Right hindlimb (tissue), 1 donor: ENCODE measurements at regions not wholly inside any gene's neighbourhood (a gene's known extent, or its start where the extent isn't known, plus 50 kb on each side); places are given as distances from the start of the nearest gene placed in this dataset.
"Not testable (repeated sequence)": the region's sequence is repeated elsewhere in the genome, so short reads cannot be mapped to it uniquely, and the experiment has no call there.

Experiments used
- DNase-seq: peaks from one replicate; pipeline ENCODE4 v3.0.0-alpha.2; 2018

DNA sequence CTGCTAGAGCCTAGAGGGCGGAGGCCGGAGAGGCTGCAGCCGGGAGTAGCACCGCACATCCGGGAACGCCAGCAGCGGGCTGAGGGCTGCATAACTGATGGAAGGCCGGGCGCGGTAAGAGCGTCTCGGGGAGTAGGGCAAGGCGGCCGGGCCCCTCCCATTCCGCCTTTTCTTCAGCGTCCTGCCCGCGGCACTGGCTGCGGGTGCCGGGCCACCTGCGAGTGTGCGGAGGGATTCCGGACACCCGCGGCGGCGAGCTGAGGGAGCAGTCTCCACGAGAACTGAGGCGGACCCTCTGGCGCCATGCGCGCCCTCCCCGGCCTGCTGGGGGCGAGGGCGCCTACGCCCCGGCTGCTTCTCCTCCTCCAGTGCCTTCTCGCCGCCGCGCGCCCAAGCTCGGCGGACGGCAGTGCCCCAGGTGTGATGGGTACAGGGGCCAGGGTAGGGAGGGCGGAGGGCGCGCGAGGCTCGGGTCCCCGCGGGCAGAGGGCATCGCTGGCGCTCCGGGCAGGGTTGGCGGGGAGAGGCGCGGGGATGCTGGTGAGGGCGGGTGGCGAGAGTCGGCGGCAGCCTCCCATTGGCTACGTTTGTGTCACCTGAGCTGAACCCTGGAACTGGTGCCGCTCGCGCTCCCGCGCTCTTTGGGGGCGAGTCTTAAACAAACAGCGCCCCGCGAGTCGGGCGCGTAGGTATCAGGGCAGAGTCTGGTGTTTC, 334.4 kb downstream of the SRGAP2C start:
- DNase-seq, result peak; percentile 58

DNA sequence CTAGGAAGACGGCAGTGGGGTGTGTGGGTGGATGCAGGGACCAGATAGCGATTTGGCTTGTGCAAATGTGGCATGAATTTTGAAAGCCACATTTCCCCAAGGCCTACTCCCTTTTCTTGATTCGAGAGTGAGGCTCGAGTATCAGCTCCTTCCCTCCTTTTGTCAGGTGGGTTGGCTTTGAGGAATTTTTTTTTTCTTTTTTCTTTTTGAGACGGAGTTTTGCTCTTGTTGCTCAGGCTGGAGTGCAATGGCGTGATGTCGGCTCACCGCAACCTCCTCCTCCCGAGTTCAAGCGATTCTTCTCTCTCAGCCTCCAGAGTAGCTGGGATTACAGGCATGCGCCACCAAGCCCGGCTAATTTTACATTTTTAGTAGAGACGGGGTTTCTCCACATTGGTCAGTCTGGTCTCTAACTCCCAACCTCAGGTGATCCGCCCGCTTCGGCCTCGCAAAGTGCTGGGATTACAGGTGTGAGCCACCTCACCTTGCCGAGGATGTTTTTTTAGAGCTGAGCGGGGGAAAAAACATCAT, 335.0 kb downstream of the SRGAP2C start:
- not testable (repeated sequence) for DNase-seq

DNA sequence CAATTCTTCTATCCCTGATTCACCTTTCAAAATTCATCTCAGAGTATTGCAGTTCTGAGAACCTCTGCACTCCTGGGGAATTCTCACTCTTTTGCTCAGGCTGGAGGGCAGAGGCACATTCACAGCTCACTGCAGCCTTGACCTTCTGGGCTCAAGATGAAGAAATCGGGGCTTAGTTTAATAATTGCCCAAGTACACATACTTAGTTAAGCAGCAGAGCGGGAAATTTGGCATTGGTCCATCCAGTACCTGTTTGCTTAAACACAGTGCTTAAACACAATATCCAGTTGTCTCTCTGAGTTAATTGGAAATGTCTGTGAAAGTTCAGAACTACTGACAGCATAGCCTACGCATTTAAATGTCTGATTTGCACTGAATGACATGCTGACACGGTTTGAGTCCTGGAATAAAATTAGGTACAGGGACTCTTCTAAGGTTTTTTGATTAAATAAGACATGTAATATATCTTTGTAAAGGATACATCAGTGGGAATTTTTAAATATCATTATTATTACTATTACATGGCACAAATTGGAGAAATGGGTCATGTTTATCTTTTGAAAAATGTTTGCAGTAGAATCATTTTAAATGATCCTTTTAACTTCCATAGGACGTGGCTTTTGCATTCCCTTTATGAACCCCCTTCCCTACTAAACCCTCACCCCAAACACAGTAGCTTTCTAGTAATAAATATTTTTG, 337.4 kb downstream of the SRGAP2C start:
- no peak for DNase-seq

DNA sequence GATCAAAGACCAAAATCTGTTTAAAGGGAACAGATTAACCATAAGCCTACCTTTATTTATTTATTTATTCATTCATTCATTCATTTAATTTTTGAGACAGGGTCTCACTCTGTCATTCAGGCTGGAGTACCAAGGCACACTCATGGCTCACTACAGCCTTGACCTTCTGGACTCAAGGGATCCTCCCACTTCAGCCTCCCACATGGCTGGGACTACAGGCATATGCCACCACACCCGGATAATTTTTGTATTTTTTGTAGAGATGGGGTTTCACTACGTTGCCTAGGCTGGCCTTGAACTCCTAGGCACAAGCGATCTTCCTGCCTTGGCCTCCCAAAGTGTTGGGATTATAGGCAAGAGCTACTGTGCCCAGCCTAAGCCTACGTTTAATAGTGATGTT, 338.3 kb downstream of the SRGAP2C start:
- DNase-seq, result not testable (repeated sequence)

DNA sequence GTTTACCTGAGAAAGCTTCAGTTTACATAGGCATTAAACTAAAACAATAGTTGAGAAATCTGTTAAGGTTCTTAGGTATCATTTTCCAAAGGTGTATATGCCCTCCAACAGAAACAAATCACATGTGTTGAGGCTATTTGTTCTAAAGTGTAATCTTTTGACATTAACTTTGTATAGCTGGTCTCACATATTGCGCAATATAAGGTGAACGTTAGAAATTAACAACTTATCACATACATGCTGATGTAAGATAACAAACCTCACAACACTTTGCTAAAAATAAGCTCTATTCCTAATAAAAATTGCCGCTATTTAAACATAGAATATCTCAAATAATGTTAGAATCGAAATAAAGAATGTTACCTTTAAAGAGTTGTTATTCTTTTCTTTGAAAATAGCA, 340.6 kb downstream of the SRGAP2C start:
- no peak for DNase-seq

DNA sequence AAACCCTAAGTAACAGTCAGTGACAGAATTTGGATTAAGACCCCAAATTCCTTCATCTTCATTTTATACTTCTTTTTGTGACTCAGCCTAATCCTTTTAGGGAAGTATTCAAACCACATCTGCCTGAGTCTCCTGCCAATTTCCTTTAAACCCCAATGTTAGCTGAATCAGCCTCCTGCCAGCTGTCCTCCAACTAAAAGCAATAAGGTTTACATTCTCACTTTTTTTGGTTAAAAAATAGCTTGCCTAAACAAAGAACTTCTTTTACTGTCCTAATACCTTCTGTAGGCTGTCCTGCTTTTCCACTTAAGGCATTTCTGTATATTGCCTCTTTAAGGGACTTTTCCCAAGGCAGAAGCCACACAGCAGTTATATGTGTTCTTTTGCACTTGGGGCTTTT, 344.2 kb downstream of the SRGAP2C start:
- DNase-seq, result not testable (repeated sequence)

DNA sequence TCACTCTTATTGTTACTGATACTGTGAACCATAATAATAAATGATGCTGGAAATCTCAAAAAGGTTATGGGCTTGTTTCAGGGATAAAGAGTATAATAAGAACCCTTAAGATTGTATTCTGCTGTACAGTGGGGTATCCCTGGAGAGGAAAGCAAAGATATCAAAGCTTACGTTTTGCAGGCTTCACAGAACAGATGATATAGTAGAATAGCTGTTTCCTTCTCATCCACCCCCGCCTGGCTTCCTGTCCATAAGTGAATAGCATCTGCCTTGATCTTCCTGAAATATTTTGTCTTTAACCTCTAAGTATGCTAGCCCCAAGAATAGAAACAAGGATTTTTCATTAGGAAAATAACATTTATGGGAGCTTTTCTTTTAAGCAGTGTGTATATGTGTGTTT, 345.3 kb downstream of the SRGAP2C start:
- DNase-seq, result not testable (repeated sequence)

DNA sequence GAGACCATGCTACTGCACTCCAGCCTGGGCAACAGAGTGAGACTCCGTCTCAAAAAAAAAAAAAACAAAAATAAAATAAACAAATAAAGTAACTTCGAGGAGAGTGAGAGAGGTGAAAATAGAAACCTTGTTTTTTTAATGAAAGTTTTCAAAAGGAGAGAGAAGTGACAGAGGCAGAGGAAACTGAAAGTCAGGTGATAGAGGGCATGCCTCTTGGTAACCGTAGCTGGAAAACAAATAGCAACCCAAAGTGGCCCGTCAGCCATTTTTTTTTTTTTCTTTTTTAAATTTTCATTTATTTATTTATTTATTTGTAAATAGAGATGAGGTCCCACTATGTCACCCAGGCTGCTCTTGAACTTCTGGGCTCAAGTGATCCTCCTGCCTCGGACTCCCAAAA, 347.0 kb downstream of the SRGAP2C start:
- DNase-seq, result not testable (repeated sequence)

DNA sequence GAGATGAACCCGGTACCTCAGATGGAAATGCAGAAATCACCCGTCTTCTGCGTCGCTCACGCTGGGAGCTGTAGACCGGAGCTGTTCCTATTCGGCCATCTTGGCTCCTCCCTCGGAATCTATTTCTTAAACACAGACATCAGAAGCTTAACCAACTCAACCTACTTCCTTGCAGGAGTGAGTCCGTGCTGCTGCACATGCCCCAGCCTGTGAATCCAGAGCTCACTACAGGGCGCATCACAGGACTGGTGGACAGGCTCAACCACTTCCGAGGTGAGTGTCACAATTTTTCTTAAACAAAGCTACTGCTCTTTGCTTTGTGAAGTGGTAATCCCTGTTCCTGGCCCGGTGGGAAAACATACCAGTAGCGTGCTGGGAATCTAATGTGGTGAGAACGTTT, 353.4 kb downstream of the SRGAP2C start:
- DNase-seq, result not testable (repeated sequence)

DNA sequence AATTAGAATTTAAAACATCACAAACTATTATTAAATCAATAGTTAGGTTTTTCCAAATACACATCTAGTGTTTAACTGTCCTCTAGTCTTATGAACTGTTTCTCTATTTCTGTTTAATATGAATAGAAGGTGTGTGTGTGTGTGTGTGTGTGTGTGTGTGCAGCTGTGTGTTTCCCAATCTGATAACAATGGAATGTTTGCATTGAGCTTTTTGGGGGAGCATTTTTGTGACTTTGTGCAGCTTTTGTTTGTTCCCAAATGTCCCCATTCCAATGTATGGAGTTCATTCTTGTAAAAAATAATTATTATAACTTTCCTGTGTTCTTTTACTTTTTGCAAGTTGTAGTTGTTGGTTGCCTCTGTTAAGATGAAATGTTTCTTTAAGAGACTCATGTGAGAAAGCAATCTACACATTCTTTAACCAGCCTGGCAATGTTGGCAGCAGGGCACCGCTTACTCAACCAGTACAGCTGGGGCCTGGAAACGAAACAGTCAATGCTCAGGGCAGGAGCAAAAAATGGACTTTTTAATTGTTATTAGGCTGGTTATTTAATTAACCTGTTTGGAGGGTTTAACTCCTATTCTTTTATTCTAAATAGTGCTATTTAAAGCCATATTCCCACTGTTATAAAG, 354.3 kb downstream of the SRGAP2C start:
- DNase-seq, result no peak

DNA sequence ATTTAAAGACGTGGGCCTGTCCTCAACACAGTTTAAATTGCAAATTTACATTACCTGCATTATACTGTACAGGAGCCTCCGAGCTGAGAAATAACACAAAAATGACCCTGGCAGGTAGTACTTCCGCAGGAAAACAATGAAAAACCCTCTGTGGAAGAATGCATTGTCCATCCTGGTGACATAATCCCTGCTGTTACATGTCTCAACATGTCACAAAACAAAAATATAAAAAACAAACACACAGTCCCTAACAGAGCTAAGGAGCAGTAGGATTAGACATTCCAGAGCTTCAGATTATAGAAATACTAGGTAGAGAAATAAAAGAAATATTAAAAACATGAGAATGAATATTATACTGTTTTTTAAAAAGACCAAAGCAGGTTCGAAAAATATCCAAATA, 359.2 kb downstream of the SRGAP2C start:
- not testable (repeated sequence) for DNase-seq

DNA sequence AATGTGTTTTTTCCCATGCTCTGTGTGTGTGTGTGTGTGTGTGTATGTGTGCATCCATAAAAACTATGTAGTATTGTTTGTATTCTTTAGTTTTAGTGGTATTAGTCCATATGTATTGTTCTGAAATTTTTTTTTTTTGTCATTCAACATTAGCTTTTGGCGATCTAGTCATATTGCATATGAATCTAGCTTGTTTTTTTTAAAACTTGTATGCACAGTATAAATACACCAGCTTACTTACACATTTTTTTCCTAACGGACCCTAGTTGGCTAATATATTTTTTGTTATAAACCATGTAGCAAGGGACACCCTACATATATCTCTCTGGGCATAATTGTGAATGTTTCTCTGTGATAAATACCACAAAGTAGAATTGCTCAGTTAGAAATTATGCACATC, 359.7 kb downstream of the SRGAP2C start:
- DNase-seq, result no peak

DNA sequence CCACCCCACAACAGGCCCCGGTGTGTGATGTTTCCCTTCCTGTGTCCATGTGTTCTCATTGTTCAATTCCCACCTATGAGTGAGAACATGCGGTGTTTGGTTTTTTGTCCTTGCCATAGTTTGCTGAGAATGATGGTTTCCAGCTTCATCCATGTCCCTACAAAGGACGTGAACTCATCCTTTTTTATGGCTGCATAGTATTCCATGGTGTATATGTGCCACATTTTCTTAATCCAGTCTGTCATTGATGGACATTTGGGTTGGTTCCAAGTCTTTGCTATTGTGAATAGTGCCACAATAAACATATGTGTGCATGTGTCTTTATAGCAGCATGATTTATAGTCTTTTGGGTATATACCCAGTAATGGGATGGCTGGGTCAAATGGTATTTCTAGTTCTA, 361.1 kb downstream of the SRGAP2C start:
- not testable (repeated sequence) for DNase-seq

DNA sequence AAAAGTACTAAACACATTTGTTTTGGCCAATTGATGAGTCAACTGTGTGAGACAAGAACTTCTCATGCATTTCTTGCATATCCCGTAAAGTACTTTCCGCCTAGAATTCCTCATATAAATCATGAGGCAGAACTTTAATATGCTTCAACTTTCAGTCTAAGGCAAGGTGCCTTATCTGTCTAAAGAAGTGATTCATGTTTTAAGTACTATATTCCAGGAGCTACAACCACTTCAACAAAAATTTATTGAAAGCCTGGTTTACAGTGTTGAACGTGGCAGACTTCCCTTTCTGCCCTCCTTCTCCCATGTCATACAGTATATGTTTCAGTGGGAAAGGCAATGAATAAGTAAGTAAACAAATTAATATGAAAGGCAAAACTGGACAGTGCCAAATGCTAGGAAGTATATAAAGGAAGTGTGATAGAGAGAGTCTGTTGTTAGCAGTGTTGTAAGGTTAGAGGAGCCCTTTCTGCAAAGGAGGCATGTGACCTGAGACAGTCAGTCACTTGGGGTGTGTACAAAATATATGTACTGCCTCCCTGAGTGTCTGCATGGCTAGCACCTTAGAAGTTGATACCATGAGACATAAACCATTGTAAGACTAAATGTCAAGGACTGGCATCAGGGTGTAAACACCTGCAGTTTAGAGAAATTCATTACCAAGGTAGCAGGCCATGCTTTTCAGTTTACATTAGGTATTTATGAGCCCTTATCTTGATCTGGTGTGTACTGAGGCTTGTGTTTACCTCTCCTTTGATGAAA, 362.2 kb downstream of the SRGAP2C start:
- DNase-seq, result no peak

DNA sequence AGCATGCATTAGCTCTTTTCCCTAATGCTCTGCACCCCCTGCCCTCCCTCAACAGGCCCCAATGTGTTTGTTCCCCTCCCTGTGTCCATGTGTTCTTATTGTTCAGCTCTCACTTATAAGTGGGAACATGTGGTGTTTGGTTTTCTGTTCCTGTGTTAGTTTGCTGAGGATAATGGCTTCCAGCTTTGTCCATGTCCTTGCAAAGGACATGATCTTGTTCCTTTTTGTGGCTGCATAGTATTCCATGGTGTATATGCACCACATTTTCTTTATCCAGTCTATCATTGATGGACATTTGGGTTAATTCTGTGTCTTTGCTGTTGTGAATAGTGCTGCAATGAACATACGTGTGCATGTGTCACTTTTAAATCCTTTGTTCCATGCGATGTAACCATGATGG, 363.0 kb downstream of the SRGAP2C start:
- not testable (repeated sequence) for DNase-seq

DNA sequence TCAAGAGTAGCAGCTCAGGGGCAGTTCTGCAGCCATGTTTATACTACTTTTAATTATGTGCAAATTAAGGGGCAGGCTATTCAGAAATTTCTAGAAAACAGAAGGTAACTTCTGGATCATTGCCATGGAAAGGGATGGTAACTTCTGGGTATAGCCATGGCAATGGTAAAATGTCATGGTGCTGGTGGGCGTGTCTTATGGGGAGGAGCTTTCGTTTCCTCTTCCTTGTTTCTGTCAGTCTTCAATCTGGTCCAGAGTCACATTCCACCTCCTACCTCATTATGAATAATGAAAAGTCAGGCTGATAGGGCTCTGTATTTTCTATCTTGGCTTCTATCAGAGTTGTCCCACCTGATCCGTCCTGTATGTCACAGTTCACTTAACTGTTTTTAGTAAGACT, 366.0 kb downstream of the SRGAP2C start:
- not testable (repeated sequence) for DNase-seq

DNA sequence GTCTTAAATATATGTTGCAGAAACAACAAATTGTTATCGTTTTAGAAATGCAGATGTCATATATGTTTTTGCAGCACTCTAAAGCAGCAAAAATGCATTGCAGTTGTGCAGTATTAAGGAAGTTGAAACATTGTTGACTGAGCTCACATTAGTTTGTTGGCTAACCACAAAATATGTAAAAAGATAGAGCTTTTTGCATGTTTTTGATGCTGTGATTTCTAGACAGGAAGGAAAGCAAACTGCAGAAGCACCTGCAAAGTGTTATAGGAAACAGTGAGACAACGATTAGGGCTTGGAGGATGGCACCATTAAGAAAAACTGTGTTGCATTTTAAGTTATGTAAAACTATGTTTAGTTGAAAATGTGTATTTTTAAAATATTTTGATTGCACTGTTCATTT, 366.7 kb downstream of the SRGAP2C start:
- DNase-seq, result not testable (repeated sequence)

DNA sequence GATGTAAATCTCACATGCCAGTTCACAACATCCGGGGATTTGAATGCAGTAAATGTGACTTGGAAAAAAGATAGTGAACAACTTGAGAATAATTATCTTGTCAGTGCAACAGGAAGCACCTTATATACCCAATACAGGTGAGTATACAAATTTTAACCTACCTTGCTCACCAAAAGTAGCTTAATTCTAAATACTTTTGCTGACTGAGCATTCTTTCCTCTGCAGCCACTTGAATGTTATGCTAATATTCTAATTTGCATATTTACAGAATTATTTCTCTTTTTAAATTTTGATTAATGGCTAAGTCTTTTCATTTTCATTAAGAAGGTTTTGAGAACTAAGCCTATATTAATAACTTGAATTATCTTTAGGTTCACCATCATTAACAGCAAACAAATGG, 371.8 kb downstream of the SRGAP2C start:
- not testable (repeated sequence) for DNase-seq

DNA sequence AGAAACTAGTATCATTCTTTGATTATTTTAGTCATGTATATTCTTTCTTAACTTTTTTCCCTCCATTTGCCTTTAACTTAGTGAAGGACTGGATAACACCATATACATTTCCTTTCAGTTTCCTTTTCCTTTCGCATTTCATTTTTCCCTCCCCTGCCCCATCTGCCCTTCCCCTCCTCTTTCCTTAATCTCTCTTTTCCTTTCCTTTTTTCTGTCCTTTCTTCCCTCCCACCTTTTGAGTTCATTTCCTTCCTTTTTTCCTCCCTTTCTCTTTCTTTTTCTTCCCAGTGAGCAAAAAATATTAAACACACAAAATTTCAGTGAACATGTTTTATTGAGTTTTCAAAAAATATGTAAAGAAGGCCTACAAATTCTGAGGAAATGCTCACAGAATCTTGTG, 373.3 kb downstream of the SRGAP2C start:
- DNase-seq, result not testable (repeated sequence)

DNA sequence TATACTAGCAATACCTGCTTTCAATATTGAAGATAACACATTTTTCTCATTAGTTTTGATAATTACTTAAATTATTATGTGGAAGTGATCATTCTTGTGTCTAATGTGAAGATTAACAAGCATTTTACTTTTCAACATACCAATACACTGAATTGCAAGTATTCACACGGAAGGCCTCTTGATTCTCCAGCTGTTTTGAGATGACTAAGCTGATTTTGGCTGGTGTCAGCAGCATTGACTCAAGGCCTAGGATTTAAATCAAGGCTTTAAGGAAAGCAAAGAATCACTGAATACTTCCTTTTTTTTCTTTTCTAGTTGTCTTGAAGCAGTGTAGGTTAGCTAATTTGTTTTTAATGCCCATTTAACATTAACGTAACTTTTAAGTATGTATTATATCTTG, 373.7 kb downstream of the SRGAP2C start:
- peak; percentile 17 for DNase-seq

DNA sequence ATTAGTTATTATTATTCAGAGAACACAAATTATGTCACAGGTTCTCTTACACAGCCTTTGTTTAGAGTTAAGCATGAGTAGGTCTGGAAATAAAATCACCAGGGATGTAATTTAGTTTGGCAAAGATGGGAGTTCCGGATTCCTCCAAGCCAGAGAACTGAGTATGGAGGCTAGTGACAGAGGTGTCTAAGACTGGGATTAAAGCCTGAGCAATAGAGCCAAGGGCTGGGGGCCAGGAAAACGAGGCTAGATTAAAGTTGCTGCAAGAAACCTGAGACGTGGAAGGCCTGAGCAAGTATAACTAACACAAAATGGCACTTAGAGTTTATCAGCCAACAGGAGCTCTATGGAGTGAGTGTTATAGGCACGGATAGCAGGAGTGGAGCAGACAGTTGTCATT, 381.6 kb downstream of the SRGAP2C start:
- DNase-seq, result peak; percentile 24

DNA sequence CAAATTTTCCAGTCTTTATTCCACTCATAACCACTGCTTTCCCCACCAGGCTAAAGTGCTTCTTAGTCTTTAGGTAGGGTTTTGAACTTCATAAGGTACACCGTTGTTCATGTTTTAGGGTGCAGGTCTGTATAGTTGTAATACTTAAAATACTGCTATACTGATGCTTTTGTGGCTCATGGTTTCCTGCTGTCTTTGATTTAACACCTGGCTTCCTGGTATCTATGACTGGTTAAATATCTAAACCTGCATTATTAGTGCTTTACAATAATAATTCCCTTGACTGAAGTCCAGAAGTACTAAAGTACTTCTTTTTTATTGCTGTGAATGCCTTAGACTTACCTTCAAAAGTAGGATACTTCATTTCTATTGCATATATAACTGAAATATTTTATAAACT, 384.7 kb downstream of the SRGAP2C start:
- no peak for DNase-seq
